Heart left ventricle (tissue), 13 donors: ENCODE measurements at regions not wholly inside any gene's neighbourhood (a gene's known extent, or its start where the extent isn't known, plus 50 kb on each side); places are given as distances from the start of the nearest gene placed in this dataset.

Experiments
- CTCF ChIP-seq, 12 donors: fragments of 200-600 bp; sonication (generic) in 4 of 12; IDR thresholded peaks; one replicate each; pipeline versions ENCODE4 v1.5.0 to v1.8.0; 2018 to 2022; ENCODE audit warnings: antibody characterized with exemption in 12 of 12, mild to moderate bottlenecking in 5 of 12
- POLR2A ChIP-seq, 2 donors: fragments of 450-650 bp; IDR thresholded peaks; one replicate each; pipeline ENCODE4 v1.6.1; 2017; ENCODE audit warnings: antibody characterized with exemption in 2 of 2, mild to moderate bottlenecking in 2 of 2, moderate library complexity in 2 of 2
- donor health status: ischemic (EF 13 %, LVEDD 7.1; RV severe dilation, severe dysfunction).
- donor health status: DM: no; HTN: yes; CAD: no.
- donor health status: DM: no; HTN: no; CAD: no.
- donor health status: ischemic (EF 25% LVEDD 6.9; RV normal size, moderate dysfunction).
- donor health status: ischemic (EF 25% LVEDD 5.7; RV mildly dilated, moderate dysfunction).
- donor health status: ischemic (EF 35%, LVEDD 5.7; RV mildly dilated, moderate dysfunction).
- donor health status: nonischemic (EF 11% LVEDD 7.7; RV severe dilation, severe dysfunction).
- donor health status: DM: yes; HTN: yes; CAD: no.
- donor health status: PGD.
- donor health status: ischemic (EF 29% LVEDD 5.4; RV normal size, mild dysfunction).
- donor health status: nonischemic (EF 23%, LVEDD 6.1; RV moderate dilation, normal function).

GRCh38 chr3:69547461-69547880, 161.6 kb upstream of the FRMD4B start:
- TF ChIP-seq CTCF (IDR thresholded peaks at IDR 0.05), result no peak
- TF ChIP-seq POLR2A (IDR thresholded peaks at IDR 0.05), result no peak
